Prostate gland (tissue), 2 donors: ENCODE measurements at regions not wholly inside any gene's neighbourhood (a gene's known extent, or its start where the extent isn't known, plus 50 kb on each side); places are given as distances from the start of the nearest gene placed in this dataset.

Experiments
- CTCF ChIP-seq, 4 experiments: fragments of 200-600 bp in 2 of 4; fragments of 450-650 bp in 2 of 4; sonication (generic) in 2 of 4; IDR thresholded peaks; 1 replicate in 3 of 4; 2 replicates in 1 of 4; pipeline ENCODE4 v1.5.1; 2016 to 2019; ENCODE audit warnings: antibody characterized with exemption in 4 of 4, mild to moderate bottlenecking in 2 of 4, moderate library complexity in 2 of 4
- POLR2A ChIP-seq: fragments of 450-650 bp; IDR thresholded peaks from one replicate; pipeline ENCODE4 v1.6.1; 2016; ENCODE audit warnings: antibody characterized with exemption, mild to moderate bottlenecking
- POLR2AphosphoS5 ChIP-seq: sonication (generic); formaldehyde crosslinking; IDR thresholded peaks from one replicate; pipeline ENCODE4 v1.6.1; 2017; ENCODE audit warnings: antibody characterized with exemption

- no peak for TF ChIP-seq CTCF (IDR thresholded peaks at IDR 0.05)
- no peak for TF ChIP-seq POLR2A
- no peak for TF ChIP-seq POLR2AphosphoS5
Measured at GRCh38 chr1:188027613-188028012, 1198.9 kb downstream of the PLA2G4A start.
